ENCODE measurements at regions not wholly inside any gene's neighbourhood (a gene's known extent, or its start where the extent isn't known, plus 50 kb on each side); places are given as distances from the start of the nearest gene placed in this dataset.

DNA sequence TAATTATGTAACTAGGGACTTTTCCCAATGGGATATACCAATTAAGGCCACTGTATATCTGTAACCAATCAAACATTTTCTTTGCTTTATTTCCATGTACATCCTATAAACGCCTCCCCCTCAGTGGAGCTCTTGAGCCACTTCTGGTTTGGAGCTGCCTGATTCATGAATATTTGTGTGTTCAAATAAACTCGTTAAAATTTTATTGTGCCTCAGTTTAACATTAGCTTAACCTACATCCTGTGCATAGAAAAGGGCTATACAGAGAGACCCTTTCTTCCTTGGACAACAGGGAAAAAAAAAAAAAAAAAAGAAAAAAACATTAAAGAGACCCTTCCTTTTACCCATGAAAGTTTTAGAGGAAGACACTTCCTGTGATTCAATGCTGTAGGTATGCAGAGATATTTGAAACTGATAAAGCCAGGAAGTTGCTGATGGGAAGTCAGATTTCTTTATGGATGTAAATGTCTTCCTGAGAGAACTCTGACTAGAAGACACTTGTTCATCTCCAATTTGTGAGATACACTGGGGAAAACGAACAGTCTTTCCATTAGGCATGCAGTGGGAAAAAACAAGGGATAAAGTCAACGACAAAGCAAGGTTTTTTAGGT is 614.6 kb upstream of the SOX11 start:
- no peaks in the 10 kb centered on the region for H3K9me3 ChIP-seq (ENCODE audit: control insufficient read depth, insufficient read depth, low read length)
- H3K4me2 ChIP-seq (ENCODE audit: low read length): no peak overlapping the region
- no peaks in the 10 kb centered on the region for H3K79me2 ChIP-seq (ENCODE audit: control insufficient read depth, low read length)
- no peaks in the 10 kb centered on the region for H3K36me3 ChIP-seq (ENCODE audit: control insufficient read depth, low read length)
- no peaks in the 10 kb centered on the region for H3K27me3 ChIP-seq (ENCODE audit: control insufficient read depth, low read length)
- H4K20me1 ChIP-seq (ENCODE audit: control insufficient read depth, insufficient read depth, low read depth, low read length): no peaks in the 10 kb centered on the region
- no peak overlapping the region for H3K27ac ChIP-seq (ENCODE audit: low read depth, low read length)
- H3F3A ChIP-seq (ENCODE audit: control insufficient read depth, insufficient read depth): no peaks in the 10 kb centered on the region
- no peaks in the 10 kb centered on the region for H3K4me1 ChIP-seq (ENCODE audit: control insufficient read depth, low read length)
- no peak overlapping the region for H3K4me3 ChIP-seq (ENCODE audit: low read length)
- no peak for TF ChIP-seq EZH2phosphoT487 (IDR thresholded peaks at IDR 0.05; ENCODE audit: borderline replicate concordance, low read length)
- TF ChIP-seq, protein P1, sequence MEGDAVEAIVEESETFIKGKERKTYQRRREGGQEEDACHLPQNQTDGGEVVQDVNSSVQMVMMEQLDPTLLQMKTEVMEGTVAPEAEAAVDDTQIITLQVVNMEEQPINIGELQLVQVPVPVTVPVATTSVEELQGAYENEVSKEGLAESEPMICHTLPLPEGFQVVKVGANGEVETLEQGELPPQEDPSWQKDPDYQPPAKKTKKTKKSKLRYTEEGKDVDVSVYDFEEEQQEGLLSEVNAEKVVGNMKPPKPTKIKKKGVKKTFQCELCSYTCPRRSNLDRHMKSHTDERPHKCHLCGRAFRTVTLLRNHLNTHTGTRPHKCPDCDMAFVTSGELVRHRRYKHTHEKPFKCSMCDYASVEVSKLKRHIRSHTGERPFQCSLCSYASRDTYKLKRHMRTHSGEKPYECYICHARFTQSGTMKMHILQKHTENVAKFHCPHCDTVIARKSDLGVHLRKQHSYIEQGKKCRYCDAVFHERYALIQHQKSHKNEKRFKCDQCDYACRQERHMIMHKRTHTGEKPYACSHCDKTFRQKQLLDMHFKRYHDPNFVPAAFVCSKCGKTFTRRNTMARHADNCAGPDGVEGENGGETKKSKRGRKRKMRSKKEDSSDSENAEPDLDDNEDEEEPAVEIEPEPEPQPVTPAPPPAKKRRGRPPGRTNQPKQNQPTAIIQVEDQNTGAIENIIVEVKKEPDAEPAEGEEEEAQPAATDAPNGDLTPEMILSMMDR (IDR thresholded peaks at IDR 0.05; ENCODE audit: low read depth, low read length, poor library complexity, severe bottlenecking): no peak
- H3K9me2 ChIP-seq (replicated peaks; ENCODE audit: control insufficient read depth, low read length): no peaks in the 10 kb centered on the region

DNA sequence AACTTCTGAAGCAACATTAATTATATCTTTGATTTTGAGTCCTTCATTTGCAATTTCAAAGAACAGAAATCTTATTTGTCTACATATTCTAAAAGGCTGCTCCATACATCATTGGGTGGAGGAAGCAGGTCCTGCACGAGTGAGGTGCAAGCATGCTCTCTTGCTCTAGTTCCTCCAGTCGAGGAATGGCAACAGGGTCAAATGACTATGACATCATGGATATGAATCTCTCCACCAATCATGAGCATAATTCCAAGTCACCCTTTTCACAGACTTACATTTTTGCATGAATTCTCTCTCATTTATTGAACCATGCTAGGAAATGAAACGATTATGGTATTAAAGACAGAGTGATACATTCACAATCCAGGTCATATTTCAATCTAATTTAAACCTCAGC is 608.8 kb upstream of the SOX11 start:
- no peaks in the 10 kb centered on the region for H3K79me2 ChIP-seq (ENCODE audit: control insufficient read depth, low read length)
- H3K27ac ChIP-seq (ENCODE audit: low read depth, low read length): no peak overlapping the region
- TF ChIP-seq, protein P1 (IDR thresholded peaks at IDR 0.05; ENCODE audit: low read depth, low read length, poor library complexity, severe bottlenecking): no peak
- H3K4me3 ChIP-seq (ENCODE audit: low read length): no peak overlapping the region
- H3K27me3 ChIP-seq (ENCODE audit: control insufficient read depth, low read length): no peaks in the 10 kb centered on the region
- H3K36me3 ChIP-seq (ENCODE audit: control insufficient read depth, low read length): no peaks in the 10 kb centered on the region
- no peaks in the 10 kb centered on the region for H4K20me1 ChIP-seq (ENCODE audit: control insufficient read depth, insufficient read depth, low read depth, low read length)
- H3K9me2 ChIP-seq (replicated peaks; ENCODE audit: control insufficient read depth, low read length): no peaks in the 10 kb centered on the region
- H3K9me3 ChIP-seq (ENCODE audit: control insufficient read depth, insufficient read depth, low read length): no peaks in the 10 kb centered on the region
- H3K4me2 ChIP-seq (ENCODE audit: low read length): no peak overlapping the region
- no peaks in the 10 kb centered on the region for H3F3A ChIP-seq (ENCODE audit: control insufficient read depth, insufficient read depth)
- H3K4me1 ChIP-seq (ENCODE audit: control insufficient read depth, low read length): no peaks in the 10 kb centered on the region

DNA sequence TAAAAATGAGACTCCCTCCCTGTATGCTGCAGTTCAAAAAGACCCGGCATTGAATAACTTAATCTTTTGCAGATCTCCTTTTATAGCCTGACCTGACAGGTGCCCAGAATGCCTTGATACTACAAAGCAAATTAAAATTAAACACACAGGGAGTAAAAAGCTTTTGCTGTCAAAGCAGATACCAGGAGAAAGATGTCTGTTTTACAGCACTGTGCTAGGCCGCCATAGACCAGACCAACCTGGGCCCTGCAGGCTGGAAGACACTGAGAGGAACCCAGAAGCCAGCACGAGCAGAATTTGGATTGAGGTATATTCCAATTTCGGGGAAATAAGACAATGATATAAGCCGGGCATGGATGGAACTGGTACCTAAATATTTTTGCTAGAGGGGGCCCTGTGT is 602.8 kb upstream of the SOX11 start:
- Histone ChIP-seq H3K27me3 (ENCODE audit: control insufficient read depth, low read length) (no peaks in the 10 kb centered on the region), H3K4me1 (ENCODE audit: control insufficient read depth, low read length) (no peaks in the 10 kb centered on the region), H3F3A (ENCODE audit: control insufficient read depth, insufficient read depth) (no peaks in the 10 kb centered on the region), H3K4me3 (ENCODE audit: low read length) (no peak overlapping the region), H3K9me2 (replicated peaks; ENCODE audit: control insufficient read depth, low read length) (no peaks in the 10 kb centered on the region), H4K20me1 (ENCODE audit: control insufficient read depth, insufficient read depth, low read depth, low read length) (no peaks in the 10 kb centered on the region), H3K4me2 (ENCODE audit: low read length) (no peak overlapping the region), H3K79me2 (ENCODE audit: control insufficient read depth, low read length) (no peaks in the 10 kb centered on the region), H3K9me3 (ENCODE audit: control insufficient read depth, insufficient read depth, low read length) (no peaks in the 10 kb centered on the region), H3K36me3 (ENCODE audit: control insufficient read depth, low read length) (no peaks in the 10 kb centered on the region), H3K27ac (ENCODE audit: low read depth, low read length) (no peak overlapping the region)
- no peak for TF ChIP-seq EZH2phosphoT487 (IDR thresholded peaks at IDR 0.05; ENCODE audit: borderline replicate concordance, low read length)
- TF ChIP-seq, protein P1 (IDR thresholded peaks at IDR 0.05; ENCODE audit: low read depth, low read length, poor library complexity, severe bottlenecking): no peak
